ENCODE measurements at regions not wholly inside any gene's neighbourhood (a gene's known extent, or its start where the extent isn't known, plus 50 kb on each side); places are given as distances from the start of the nearest gene placed in this dataset.

- Histone ChIP-seq H4K20me1 (ENCODE audit: insufficient read depth) (no peaks in the 10 kb centered on the region), H3K4me3 (no peak overlapping the region), H3K79me2 (ENCODE audit: low read depth) (no peaks in the 10 kb centered on the region), H3F3A (ENCODE audit: insufficient read depth, low read depth) (no peaks in the 10 kb centered on the region), H3K4me1 (replicated peaks; ENCODE audit: insufficient read depth) (no peaks in the 10 kb centered on the region), H3K4me2 (no peak overlapping the region), H3K9me2 (ENCODE audit: insufficient read depth) (no peaks in the 10 kb centered on the region), H3K36me3 (ENCODE audit: low read depth) (no peaks in the 10 kb centered on the region), H3K27me3 (ENCODE audit: insufficient read depth, low read depth) (no peaks in the 10 kb centered on the region), H3K9me3 (ENCODE audit: insufficient read depth, low read depth) (no peaks in the 10 kb centered on the region), H3K27ac (no peak overlapping the region), H2AFZ (no peak overlapping the region)
- ChIA-PET CTCF (no interaction called here), POLR2A (ENCODE audit: unreplicated experiment) (no interaction called here)
- intact Hi-C loops (cut with micrococcal nuclease; ENCODE audit: unreplicated experiment), result no loop called here
- no TSS peak for BruUV-seq (replicated peaks)
- DNase-seq, result no peak
- TF ChIP-seq EZH2 (IDR thresholded peaks at IDR 0.05; ENCODE audit: low read depth) (no peak), CTCF (conservative IDR thresholded peaks at IDR 0.05) (no peak)
Observed at GRCh38 chr7:119232091-119232490, 1007.6 kb downstream of the ANKRD7 start.

GRCh38 chr7:119233015-119233414, 1008.5 kb downstream of the ANKRD7 start:
- Histone ChIP-seq H3K79me2 (ENCODE audit: low read depth) (no peaks in the 10 kb centered on the region), H3K27me3 (ENCODE audit: insufficient read depth, low read depth) (no peaks in the 10 kb centered on the region), H3F3A (ENCODE audit: insufficient read depth, low read depth) (no peaks in the 10 kb centered on the region), H3K4me3 (no peak overlapping the region), H3K36me3 (ENCODE audit: low read depth) (no peaks in the 10 kb centered on the region), H2AFZ (no peak overlapping the region), H3K9me3 (ENCODE audit: insufficient read depth, low read depth) (no peaks in the 10 kb centered on the region), H4K20me1 (ENCODE audit: insufficient read depth) (no peaks in the 10 kb centered on the region), H3K4me2 (no peak overlapping the region), H3K27ac (no peak overlapping the region), H3K4me1 (replicated peaks; ENCODE audit: insufficient read depth) (no peaks in the 10 kb centered on the region), H3K9me2 (ENCODE audit: insufficient read depth) (no peaks in the 10 kb centered on the region)
- intact Hi-C loops (cut with micrococcal nuclease; ENCODE audit: unreplicated experiment), result no loop called here
- no peak for DNase-seq
- ChIA-PET POLR2A (ENCODE audit: unreplicated experiment) (no interaction called here), CTCF (no interaction called here)
- no TSS peak for BruUV-seq (replicated peaks)
- no peak for TF ChIP-seq CTCF (conservative IDR thresholded peaks at IDR 0.05)
- no peak for TF ChIP-seq EZH2 (IDR thresholded peaks at IDR 0.05; ENCODE audit: low read depth)

GRCh38 chr7:119252962-119253361, 1020.0 kb upstream of the KCND2 start:
- no peak overlapping the region for H3K4me3 ChIP-seq
- DNase-seq, result no peak
- H3K9me2 ChIP-seq (ENCODE audit: insufficient read depth), result no peaks in the 10 kb centered on the region
- no peak for TF ChIP-seq CTCF (conservative IDR thresholded peaks at IDR 0.05)
- TF ChIP-seq EZH2 (IDR thresholded peaks at IDR 0.05; ENCODE audit: low read depth), result no peak
- CTCF ChIA-PET, result no interaction called here
- H3K4me1 ChIP-seq (replicated peaks; ENCODE audit: insufficient read depth), result no peaks in the 10 kb centered on the region
- H2AFZ ChIP-seq, result no peak overlapping the region
- intact Hi-C loops (cut with micrococcal nuclease; ENCODE audit: unreplicated experiment), result no loop called here
- no peak overlapping the region for H3K4me2 ChIP-seq
- no peaks in the 10 kb centered on the region for H4K20me1 ChIP-seq (ENCODE audit: insufficient read depth)
- no peaks in the 10 kb centered on the region for H3K36me3 ChIP-seq (ENCODE audit: low read depth)
- POLR2A ChIA-PET (ENCODE audit: unreplicated experiment), result no interaction called here
- no peaks in the 10 kb centered on the region for H3K9me3 ChIP-seq (ENCODE audit: insufficient read depth, low read depth)
- no peaks in the 10 kb centered on the region for H3K79me2 ChIP-seq (ENCODE audit: low read depth)
- H3K27ac ChIP-seq, result no peak overlapping the region
- BruUV-seq (replicated peaks), result no TSS peak
- no peaks in the 10 kb centered on the region for H3F3A ChIP-seq (ENCODE audit: insufficient read depth, low read depth)
- no peaks in the 10 kb centered on the region for H3K27me3 ChIP-seq (ENCODE audit: insufficient read depth, low read depth)
